Lower lobe of right lung (tissue), 2 donors: ENCODE measurements at regions not wholly inside any gene's neighbourhood (a gene's known extent, or its start where the extent isn't known, plus 50 kb on each side); places are given as distances from the start of the nearest gene placed in this dataset.

Experiments
- ATAC-seq, 2 donors: fragments of 200-7000 bp; cut with Tn5 transposase; one replicate each; pipeline ENCODE4 v1.9.1; 2020 to 2022; ENCODE audit warnings: mild to moderate bottlenecking in 2 of 2, moderate library complexity in 2 of 2
- DNase-seq: peaks from one replicate; pipeline ENCODE4 v3.0.0-alpha.2; 2020
- H3K27ac ChIP-seq: fragments of 200-600 bp; one replicate; pipeline ENCODE4 v1.8.0; 2022
- H3K27me3 ChIP-seq: fragments of 200-600 bp; one replicate; pipeline ENCODE4 v1.8.0; 2022; ENCODE audit warnings: low read depth
- H3K36me3 ChIP-seq: fragments of 200-600 bp; one replicate; pipeline ENCODE4 v1.8.0; 2022; ENCODE audit warnings: mild to moderate bottlenecking
- H3K4me1 ChIP-seq: fragments of 200-600 bp; one replicate; pipeline ENCODE4 v1.8.0; 2022
- H3K4me3 ChIP-seq: fragments of 200-600 bp; one replicate; pipeline ENCODE4 v1.8.0; 2022; ENCODE audit warnings: mild to moderate bottlenecking
- H3K9me3 ChIP-seq: fragments of 200-600 bp; one replicate; pipeline ENCODE4 v1.8.0; 2022
- CTCF ChIP-seq: fragments of 200-600 bp; IDR thresholded peaks from one replicate; pipeline ENCODE4 v1.8.0; 2022; ENCODE audit warnings: antibody characterized with exemption, mild to moderate bottlenecking
- intact Hi-C: fragments of 100-400 bp; cut with DNase I; formaldehyde crosslinking; loops from one replicate; pipeline ENCODE4 v1.11.0; 2022
- donor health status: DM: no; HTN: yes; CAD: no; lungs with severe emphysema.

GRCh38 chr2:5367321-5367720 lies 324.9 kb upstream of the SOX11 start:
- no peak for DNase-seq
- ATAC-seq: no peak
- H3K27ac ChIP-seq: no peak overlapping the region
- intact Hi-C loops: no loop called here
- no peak overlapping the region for H3K4me3 ChIP-seq
- no peaks in the 10 kb centered on the region for H3K27me3 ChIP-seq
- no peaks in the 10 kb centered on the region for H3K9me3 ChIP-seq
- no peaks in the 10 kb centered on the region for H3K36me3 ChIP-seq
- TF ChIP-seq CTCF: no peak
- H3K4me1 ChIP-seq: no peaks in the 10 kb centered on the region

GRCh38 chr2:5368263-5368662 lies 323.9 kb upstream of the SOX11 start:
- Histone ChIP-seq H3K4me1 (no peaks in the 10 kb centered on the region), H3K9me3 (no peaks in the 10 kb centered on the region), H3K27ac (no peak overlapping the region), H3K27me3 (no peaks in the 10 kb centered on the region), H3K36me3 (no peaks in the 10 kb centered on the region), H3K4me3 (no peak overlapping the region)
- ATAC-seq: no peak
- no peak for DNase-seq
- no peak for TF ChIP-seq CTCF
- intact Hi-C loops: no loop called here

- DNase-seq (no peak), ATAC-seq (no peak)
- Histone ChIP-seq H3K27me3 (no peaks in the 10 kb centered on the region), H3K9me3 (no peaks in the 10 kb centered on the region), H3K27ac (no peak overlapping the region), H3K36me3 (no peaks in the 10 kb centered on the region), H3K4me3 (no peak overlapping the region), H3K4me1 (no peaks in the 10 kb centered on the region)
- no peak for TF ChIP-seq CTCF
- intact Hi-C loops: no loop called here
These were observed 322.7 kb upstream of the SOX11 start for GRCh38 chr2:5369510-5369909.

GRCh38 chr2:5370158-5370557 lies 322.0 kb upstream of the SOX11 start:
- no peak overlapping the region for H3K4me3 ChIP-seq
- H3K36me3 ChIP-seq: no peaks in the 10 kb centered on the region
- no peak for DNase-seq
- no peak overlapping the region for H3K27ac ChIP-seq
- no peak for TF ChIP-seq CTCF
- intact Hi-C loops: no loop called here
- no peak for ATAC-seq
- H3K4me1 ChIP-seq: no peaks in the 10 kb centered on the region
- H3K27me3 ChIP-seq: no peaks in the 10 kb centered on the region
- no peaks in the 10 kb centered on the region for H3K9me3 ChIP-seq

GRCh38 chr2:5372141-5372540 lies 320.0 kb upstream of the SOX11 start:
- intact Hi-C loops: no loop called here
- DNase-seq (no peak), ATAC-seq (no peak)
- no peak overlapping the region for H3K4me3 ChIP-seq
- H3K36me3 ChIP-seq: no peaks in the 10 kb centered on the region
- no peaks in the 10 kb centered on the region for H3K27me3 ChIP-seq
- no peak for TF ChIP-seq CTCF
- H3K9me3 ChIP-seq: no peaks in the 10 kb centered on the region
- no peak overlapping the region for H3K27ac ChIP-seq
- H3K4me1 ChIP-seq: no peaks in the 10 kb centered on the region

- intact Hi-C loops: no loop called here
- H3K9me3 ChIP-seq: no peaks in the 10 kb centered on the region
These were observed 319.0 kb upstream of the SOX11 start for GRCh38 chr2:5373200-5373599.

More at GRCh38 chr2:5373200-5373599, 319.0 kb upstream of the SOX11 start:
- H3K4me3 ChIP-seq: no peak overlapping the region
- no peaks in the 10 kb centered on the region for H3K36me3 ChIP-seq
- TF ChIP-seq CTCF: no peak
- DNase-seq (no peak), ATAC-seq (no peak)
- no peak overlapping the region for H3K27ac ChIP-seq
- no peaks in the 10 kb centered on the region for H3K4me1 ChIP-seq
- no peaks in the 10 kb centered on the region for H3K27me3 ChIP-seq
